NCI-H460 (cell line): ENCODE measurements at regions not wholly inside any gene's neighbourhood (a gene's known extent, or its start where the extent isn't known, plus 50 kb on each side); places are given as distances from the start of the nearest gene placed in this dataset.
"Not testable (repeated sequence)": the region's sequence is repeated elsewhere in the genome, so short reads cannot be mapped to it uniquely, and the experiment has no call there.

Experiments
- DNase-seq: peaks from one replicate; pipeline ENCODE4 v3.0.0-alpha.2; 2016; ENCODE audit warnings: low read depth; ENCODE audit errors: extremely low read depth

- no peak for DNase-seq
Measured at GRCh38 chr5:74465724-74466123, 174.8 kb downstream of the ENC1 start.

GRCh38 chr5:74464512-74465209 is 175.9 kb downstream of the ENC1 start:
- no peak for DNase-seq

- no peak for DNase-seq
Measured at GRCh38 chr5:74462356-74462755, 178.2 kb downstream of the ENC1 start.

- DNase-seq, result no peak
Measured at GRCh38 chr5:74461251-74461650, 179.3 kb downstream of the ENC1 start.

GRCh38 chr5:74460694-74461093 is 179.8 kb downstream of the ENC1 start:
- DNase-seq, result no peak

- DNase-seq, result no peak
Measured at GRCh38 chr5:74459984-74460383, 180.5 kb downstream of the ENC1 start.

GRCh38 chr5:74457876-74458275 is 182.7 kb downstream of the ENC1 start:
- DNase-seq, result no peak

- no peak for DNase-seq
Measured at GRCh38 chr5:74454263-74455030, 186.1 kb downstream of the ENC1 start.

- no peak for DNase-seq
Measured at GRCh38 chr5:74452856-74453255, 187.7 kb downstream of the ENC1 start.

GRCh38 chr5:74450095-74450494 is 190.4 kb downstream of the ENC1 start:
- DNase-seq, result no peak

GRCh38 chr5:74446725-74447241 is 193.7 kb downstream of the ENC1 start:
- no peak for DNase-seq

- no peak for DNase-seq
Measured at GRCh38 chr5:74442466-74442865, 198.1 kb downstream of the ENC1 start.

GRCh38 chr5:74441616-74442015 is 198.9 kb downstream of the ENC1 start:
- DNase-seq, result no peak

- DNase-seq, result no peak
Measured at GRCh38 chr5:74440341-74440740, 200.2 kb downstream of the ENC1 start.

- DNase-seq, result not testable (repeated sequence)
Measured at GRCh38 chr5:74437870-74438269, 202.7 kb downstream of the ENC1 start.

GRCh38 chr5:74433896-74434829 is 206.4 kb downstream of the ENC1 start:
- DNase-seq, result no peak

GRCh38 chr5:74433255-74433895 is 207.2 kb downstream of the ENC1 start:
- DNase-seq, result no peak

GRCh38 chr5:74432721-74433120 is 207.8 kb downstream of the ENC1 start:
- no peak for DNase-seq

- no peak for DNase-seq
Measured at GRCh38 chr5:74432216-74432615, 208.3 kb downstream of the ENC1 start.

- DNase-seq, result no peak
Measured at GRCh38 chr5:74431290-74431669, 209.2 kb downstream of the ENC1 start.
